GM18505 (cell line): ENCODE measurements at regions not wholly inside any gene's neighbourhood (a gene's known extent, or its start where the extent isn't known, plus 50 kb on each side); places are given as distances from the start of the nearest gene placed in this dataset.
"Not testable (repeated sequence)": the region's sequence is repeated elsewhere in the genome, so short reads cannot be mapped to it uniquely, and the experiment has no call there.

Source experiments
- ATAC-seq: cut with Tn5 transposase; IDR thresholded peaks from one replicate; pipeline ENCODE4 v1.9.1; 2021; ENCODE audit not compliant: unreplicated experiment
- POLR2A ChIP-seq: IDR thresholded peaks from 4 replicates; pipeline ENCODE4 v1.6.1; 2011; ENCODE audit warnings: borderline replicate concordance; ENCODE audit not compliant: insufficient read depth, insufficient read length; ENCODE audit errors: extremely low read depth

DNA sequence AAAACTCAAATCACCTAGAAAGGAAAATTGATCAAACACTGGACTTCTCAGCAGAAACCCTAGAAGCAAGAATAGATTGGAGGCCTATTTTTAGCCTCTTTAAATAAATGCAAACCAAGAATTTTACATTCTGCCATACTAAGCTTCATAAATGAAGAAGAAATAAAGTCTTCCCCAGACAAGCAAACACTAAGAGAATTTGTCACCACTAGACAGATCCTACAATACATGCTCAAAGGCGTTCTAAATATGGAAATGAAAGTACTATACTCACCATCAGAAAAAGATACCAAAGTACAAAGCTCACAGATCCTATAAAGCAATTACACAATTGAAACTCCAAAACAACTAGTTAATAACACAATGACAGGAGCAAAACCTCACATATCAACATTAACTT, 578.1 kb downstream of the UQCRFS1 start:
- TF ChIP-seq POLR2A: no peak
- ATAC-seq: no peak

DNA sequence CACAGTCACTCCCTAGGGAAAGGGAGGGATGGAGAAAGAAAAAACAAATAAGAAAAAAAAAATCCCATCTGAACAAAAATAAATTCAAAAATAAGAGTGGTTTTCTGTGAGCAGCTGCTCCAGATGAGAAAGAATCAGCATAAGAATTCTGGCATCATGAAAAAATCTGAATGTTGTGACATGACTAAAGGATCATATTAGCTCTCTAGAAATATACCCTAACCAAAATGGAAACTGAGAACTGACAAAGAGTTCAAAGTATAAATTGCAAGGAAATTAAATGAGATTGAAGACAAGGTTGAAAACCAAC, 579.0 kb downstream of the UQCRFS1 start:
- no peak for ATAC-seq
- no peak for TF ChIP-seq POLR2A

DNA sequence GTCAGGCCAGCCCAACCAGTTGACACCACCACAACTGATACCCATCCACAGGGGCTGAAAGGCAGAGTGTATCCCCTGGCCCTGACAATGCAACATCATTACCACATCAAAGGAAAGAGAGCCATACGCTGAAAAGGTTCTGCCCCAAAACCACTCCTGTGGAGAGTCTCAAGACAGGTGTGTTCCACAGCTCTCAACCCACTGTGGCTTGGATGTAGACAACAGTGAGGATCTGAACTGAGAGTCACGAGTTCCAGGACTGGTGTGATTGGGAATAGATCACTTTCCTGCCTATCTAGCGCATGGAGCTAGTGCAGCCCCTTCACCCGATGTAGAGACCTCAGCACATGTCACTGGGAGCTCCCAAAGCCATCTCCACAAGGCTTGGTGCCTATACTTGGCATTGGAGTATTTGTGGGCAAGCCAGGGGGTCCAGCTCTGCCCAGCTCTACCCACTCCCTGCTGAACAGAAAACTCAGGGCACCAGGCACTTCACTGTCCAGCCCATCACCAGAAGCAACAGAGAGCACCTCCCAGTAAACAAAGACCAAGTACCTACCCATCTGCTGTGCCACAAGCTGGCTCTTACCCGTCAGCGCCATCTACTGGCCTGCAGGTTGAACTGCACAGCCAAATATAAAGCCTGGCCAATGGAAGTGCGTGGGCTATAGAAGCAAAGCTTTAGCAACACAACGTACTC, 579.5 kb downstream of the UQCRFS1 start:
- no peak for ATAC-seq
- no peak for TF ChIP-seq POLR2A

DNA sequence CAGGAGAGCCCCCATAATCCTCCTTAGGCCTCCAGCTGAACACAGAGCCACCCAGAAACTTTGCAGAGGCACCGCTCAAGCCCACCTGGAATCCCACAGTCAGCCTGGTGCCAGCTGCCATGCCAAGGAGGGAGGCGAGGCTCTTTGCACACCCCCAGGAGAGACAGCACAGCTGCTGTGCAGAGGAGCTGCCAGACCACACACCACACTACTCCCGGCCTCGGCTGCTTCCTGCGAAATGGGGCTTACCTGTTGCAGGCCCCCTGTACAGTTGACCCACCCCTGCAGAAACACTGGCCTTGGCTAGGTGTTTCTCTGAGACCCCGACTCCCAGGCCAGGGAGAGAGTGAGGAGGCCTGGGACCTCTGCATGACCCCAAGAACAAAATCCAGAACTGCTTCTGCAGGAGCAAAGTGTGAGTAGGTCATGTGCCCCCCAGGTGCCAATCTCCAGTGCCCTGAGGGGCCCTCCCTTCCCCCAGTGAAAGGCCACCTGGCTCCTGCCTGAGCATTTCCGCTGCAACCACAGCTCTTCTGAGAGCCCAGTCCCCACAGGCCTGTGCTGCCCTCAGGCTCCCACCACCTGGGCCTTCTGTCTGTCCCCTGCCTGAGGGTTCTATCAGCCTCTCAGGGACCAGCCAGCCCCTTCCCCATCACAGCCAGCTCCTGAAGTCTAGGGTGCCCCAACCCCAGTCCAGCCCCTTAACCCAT, 580.4 kb downstream of the UQCRFS1 start:
- no peak for ATAC-seq
- no peak for TF ChIP-seq POLR2A

DNA sequence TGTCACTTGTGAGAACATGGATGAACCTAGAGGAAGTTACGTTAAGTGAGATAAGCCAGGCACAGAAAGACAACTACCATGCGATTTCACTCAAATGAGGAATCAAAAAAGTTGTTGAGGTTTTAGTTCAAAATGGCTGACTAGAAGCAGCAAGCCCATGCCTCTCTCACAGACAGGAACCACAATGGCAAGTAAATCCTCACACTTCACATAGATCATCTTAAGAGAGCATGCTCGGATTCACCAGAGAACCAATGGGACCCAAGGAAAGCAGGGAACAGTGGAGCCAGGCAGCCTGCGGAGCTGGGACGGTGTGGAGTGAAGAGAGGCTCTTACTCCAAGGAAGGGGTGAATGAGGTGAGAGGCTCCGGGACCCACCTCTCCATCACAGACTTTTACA, 581.0 kb downstream of the UQCRFS1 start:
- ATAC-seq: no peak
- TF ChIP-seq POLR2A: no peak

DNA sequence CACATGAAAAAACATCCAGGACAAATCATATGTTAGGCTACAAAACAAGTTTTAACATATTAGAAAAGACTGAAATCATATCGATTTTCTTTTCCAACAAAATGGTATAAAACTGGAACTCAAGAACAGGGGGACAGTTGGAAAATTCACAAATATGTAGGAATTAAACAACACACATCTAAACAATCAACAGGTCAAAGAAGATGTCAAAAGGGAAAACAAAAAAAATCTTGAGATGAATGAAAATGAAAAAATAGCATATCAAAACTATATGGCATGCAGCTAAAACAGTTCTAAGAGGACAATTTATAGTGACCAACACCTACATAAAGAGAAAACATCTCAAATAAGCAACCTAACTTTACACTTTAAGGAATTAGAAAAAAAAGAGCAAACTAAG, 585.3 kb downstream of the UQCRFS1 start:
- no peak for TF ChIP-seq POLR2A
- ATAC-seq: no peak

DNA sequence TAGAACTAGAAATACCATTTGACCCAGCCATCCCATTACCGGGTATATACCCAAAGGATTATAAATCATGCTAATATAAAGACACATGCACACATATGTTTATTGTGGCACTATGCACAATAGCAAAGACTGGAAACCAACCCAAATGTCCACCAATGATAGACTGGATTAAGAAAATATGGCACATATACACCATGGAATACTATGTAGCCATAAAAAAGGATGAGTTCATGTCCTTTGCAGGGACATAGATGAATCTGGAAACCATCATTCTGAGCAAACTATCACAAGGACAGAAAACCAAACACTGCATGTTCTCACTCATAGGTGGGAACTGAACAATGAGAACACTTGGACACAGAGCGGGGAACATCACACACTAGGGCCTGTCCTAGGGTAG, 586.5 kb downstream of the UQCRFS1 start:
- not testable (repeated sequence) for ATAC-seq

DNA sequence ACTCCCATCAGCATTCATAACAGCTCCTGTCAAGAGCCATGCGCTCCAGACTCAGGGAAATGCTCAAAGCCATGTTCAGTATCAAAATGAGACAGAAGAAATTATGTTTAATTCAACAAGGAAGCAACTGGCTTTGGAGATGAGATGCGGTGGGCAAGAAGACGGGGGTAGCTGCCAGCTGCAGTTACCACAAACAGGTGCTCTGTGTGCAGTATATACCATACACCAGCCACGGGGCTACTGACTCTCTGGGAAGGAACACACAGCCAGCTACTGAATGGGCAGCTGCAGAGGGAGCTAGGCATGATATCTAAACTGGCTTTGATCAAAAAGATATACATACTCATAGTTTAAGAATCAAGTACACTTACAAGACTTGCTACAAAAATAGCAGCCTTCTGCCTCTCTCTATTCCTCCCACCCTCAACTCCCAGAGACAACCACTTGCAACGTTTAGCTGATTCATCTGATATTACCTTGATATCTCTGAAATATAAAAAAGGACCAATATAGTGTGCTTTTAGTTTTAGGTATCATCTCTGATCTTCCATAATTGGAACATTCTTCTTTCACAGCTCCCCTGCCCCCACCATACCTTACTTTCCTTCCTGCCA, 593.0 kb downstream of the UQCRFS1 start:
- TF ChIP-seq POLR2A: no peak
- ATAC-seq: no peak

DNA sequence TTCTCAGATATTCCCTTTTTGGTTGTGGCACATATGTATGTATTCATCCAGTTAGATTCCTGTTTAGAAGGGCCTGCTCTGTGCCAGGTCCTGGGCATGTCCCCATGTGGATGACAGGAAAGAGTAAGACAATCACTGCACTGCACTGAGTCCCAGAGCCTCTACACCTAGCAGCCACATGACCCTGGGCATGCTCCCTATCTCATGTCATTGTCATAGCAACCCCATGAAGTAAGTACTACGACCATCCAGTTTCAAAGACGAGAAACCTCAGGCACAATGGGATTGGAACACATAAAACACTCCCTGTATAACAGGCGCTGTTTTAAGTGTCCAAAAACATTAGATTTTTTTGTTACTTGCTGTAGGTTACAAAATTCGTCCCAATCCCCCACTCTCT, 594.4 kb downstream of the UQCRFS1 start:
- ATAC-seq: no peak
- no peak for TF ChIP-seq POLR2A

DNA sequence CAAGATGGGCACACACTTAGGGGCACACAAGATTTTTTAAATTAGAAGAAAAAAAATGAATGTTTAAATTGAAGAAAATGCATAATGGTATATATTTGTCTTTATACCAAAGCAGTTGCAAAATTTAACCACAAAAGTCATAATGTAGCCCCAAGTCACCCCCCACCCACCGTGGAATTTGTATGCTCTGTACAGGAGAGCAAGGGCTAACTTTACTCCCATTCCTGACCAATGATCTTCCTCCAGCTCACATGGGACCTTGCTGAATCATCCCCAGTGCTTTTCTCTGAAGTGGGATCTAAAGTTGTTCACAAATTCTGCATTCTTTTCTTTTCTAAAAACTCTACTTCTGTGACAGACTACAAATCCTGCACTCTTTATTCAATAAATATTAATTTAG, 597.0 kb downstream of the UQCRFS1 start:
- no peak for ATAC-seq
- no peak for TF ChIP-seq POLR2A

DNA sequence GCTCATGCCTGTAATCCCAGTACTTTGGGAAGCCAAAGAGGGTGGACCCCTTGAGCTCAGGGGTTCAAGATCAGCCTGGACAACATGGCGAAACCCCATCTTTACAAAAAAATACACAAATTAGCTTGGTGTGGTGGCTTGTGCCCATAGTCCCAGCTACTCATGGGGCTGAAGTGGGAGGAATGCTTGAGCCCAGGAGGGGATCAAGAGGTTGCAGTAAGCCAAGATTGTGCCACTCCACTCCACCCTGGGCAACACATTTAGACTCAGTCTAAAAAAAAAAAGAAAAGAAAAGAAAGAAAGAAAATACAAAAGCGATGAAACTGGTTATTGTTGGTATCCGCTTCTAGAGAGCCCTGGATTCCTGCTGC, 597.4 kb downstream of the UQCRFS1 start:
- ATAC-seq: no peak
- TF ChIP-seq POLR2A: no peak

DNA sequence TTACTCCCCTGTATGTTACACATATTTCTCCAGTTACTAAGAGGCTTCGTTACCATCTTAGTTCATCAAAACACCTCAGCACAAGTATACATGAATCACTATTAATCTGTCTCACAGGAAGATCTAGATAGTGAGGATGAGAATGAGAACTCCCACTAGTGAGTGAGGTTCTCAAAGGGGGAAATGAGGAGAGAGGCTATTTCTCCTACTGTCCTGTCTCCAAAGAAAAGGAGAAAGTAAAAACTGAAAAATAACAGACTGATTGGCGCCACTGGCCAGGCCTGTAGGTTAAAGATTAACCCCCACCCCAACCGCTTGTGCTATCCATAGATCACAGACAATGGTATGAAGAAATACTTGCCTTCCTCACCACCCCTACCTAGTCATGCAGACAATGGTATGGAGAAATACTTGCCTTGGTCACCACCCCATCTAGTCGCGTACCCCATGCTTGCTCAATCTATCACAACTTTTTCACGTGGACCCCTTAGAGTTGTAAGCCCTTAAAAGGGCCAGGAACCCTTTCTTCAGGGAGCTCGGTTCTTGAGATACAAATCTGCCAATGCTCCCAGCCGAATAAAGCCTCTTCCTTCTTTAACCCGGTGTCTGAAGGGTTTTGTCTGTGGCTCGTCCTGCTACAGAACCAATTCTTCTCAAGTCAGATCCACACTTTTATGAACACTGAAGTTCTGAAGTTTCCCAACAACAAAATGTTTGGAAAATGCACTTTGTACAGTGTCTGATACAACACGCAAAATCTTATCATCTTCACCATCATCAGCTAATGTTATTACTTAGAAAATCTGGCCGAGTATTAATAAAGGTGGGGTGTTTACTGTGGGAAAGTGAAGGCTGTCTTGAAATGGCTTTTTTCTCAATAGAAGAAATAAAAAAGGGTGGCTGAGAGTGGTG, 598.1 kb downstream of the UQCRFS1 start:
- no peak for TF ChIP-seq POLR2A
- no peak for ATAC-seq

DNA sequence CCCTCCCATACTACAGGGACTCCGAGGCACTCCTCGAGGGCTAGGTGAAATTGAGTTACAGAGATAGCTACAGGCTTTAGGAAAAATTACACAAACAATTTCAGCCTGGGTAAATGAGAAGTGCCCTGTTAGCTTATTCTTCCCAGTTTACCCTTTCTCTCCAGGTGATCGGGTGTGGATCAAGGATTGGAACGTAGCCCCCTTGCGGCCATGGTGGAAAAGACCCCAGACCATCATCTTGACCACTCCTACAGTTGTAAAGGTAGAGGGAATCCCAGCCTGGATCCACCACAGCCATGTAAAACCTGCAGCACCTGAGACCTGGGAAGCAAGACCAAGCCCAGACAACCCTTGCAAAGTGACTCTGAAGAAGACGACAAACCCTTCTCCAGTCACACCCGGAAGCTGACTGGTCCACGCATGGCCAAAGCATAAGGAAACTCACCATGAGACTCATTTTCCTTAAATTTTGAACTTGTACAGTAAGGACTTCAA, 600.6 kb downstream of the UQCRFS1 start:
- ATAC-seq: no peak
- no peak for TF ChIP-seq POLR2A

DNA sequence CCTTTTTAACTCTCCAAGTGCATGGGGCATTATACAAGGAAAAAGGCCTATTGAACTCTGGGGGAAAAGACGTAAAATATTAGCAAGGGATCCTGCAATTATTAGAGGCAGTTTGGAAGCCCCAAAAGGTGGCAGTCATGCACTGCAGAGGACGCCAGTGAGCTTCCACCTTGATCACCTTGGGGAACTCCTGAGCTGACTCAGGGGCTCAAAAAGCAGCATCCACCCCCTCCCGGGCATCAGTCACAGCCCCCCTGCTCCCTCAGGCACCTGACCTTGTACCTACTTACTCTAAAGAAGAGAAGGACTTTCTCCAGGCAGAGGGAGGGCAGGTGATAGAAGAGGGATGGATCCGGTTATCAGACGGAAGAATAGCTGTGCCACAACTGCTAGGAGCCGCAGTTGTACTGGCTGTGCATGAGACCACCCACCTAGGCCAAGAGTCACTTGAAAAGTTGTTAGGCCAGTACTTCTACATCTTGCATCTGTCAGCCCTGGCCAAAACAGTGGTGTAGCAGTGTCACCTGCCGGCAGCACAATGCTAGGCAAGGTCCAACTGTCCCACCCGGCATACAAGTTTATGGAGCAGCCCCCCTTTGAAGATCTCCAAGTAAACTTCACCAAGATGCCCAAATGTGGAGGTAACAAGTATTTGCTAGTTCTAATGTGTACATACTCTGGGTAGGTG, 601.6 kb downstream of the UQCRFS1 start:
- not testable (repeated sequence) for ATAC-seq
